Neural cell (in vitro differentiated cells): ENCODE measurements at regions not wholly inside any gene's neighbourhood (a gene's known extent, or its start where the extent isn't known, plus 50 kb on each side); places are given as distances from the start of the nearest gene placed in this dataset.

Experiments
- H2AFZ ChIP-seq: fragments of 200-600, 300-800 bp; sonication (generic), shearing (Covaris generic); 2 replicates; pipeline ENCODE4 v1.6.0; 2014; ENCODE audit warnings: low read depth, mild to moderate bottlenecking, antibody characterized with exemption, low read length, moderate library complexity
- H3F3A ChIP-seq: fragments of 200-600 bp; shearing (Covaris generic); 2 replicates; pipeline ENCODE4 v1.6.1; 2016; ENCODE audit warnings: mild to moderate bottlenecking, moderate library complexity, mixed read lengths, antibody characterized with exemption, low read length; ENCODE audit not compliant: insufficient read depth, poor library complexity, severe bottlenecking
- H3K27ac ChIP-seq: fragments of 200-600, 300-800 bp; sonication (generic), shearing (Covaris generic); 2 replicates; pipeline ENCODE4 v1.5.1; 2014; ENCODE audit warnings: mild to moderate bottlenecking, low read length, moderate library complexity
- H3K27me3 ChIP-seq: fragments of 300-800, 200-600 bp; sonication (generic), shearing (Covaris generic); 2 replicates; pipeline ENCODE4 v1.6.0; 2014; ENCODE audit warnings: mild to moderate bottlenecking, low read depth, low read length, moderate library complexity; ENCODE audit not compliant: insufficient read depth
- H3K36me3 ChIP-seq: fragments of 300-800, 200-600 bp; sonication (generic), shearing (Covaris generic); 2 replicates; pipeline ENCODE4 v1.5.1; 2014; ENCODE audit warnings: mild to moderate bottlenecking, antibody characterized with exemption, low read length, moderate library complexity; ENCODE audit not compliant: insufficient read depth
- H3K4me2 ChIP-seq: fragments of 300-800, 200-600 bp; sonication (generic), shearing (Covaris generic); 2 replicates; pipeline ENCODE4 v1.6.0; 2014; ENCODE audit warnings: mild to moderate bottlenecking, low read length
- H3K4me3 ChIP-seq: fragments of 300-800, 200-600 bp; sonication (generic), shearing (Covaris generic); 2 replicates; pipeline ENCODE4 v1.5.1; 2014; ENCODE audit warnings: mild to moderate bottlenecking, low read length, moderate library complexity
- H3K79me2 ChIP-seq: fragments of 200-600 bp; shearing (Covaris generic); replicated peaks from 2 replicates; pipeline ENCODE4 v1.6.0; 2014; ENCODE audit warnings: mild to moderate bottlenecking, low read length, moderate library complexity; ENCODE audit not compliant: insufficient read depth
- H3K9ac ChIP-seq: fragments of 300-800, 200-600 bp; sonication (generic), shearing (Covaris generic); 2 replicates; pipeline ENCODE4 v1.6.1; 2016; ENCODE audit warnings: mild to moderate bottlenecking, low read length, mixed read lengths
- H3K9me2 ChIP-seq: fragments of 200-600 bp; shearing (Covaris generic); 2 replicates; pipeline ENCODE4 v1.6.1; 2016; ENCODE audit warnings: mild to moderate bottlenecking, low read length, mixed read lengths; ENCODE audit not compliant: insufficient read depth
- H3K9me3 ChIP-seq: fragments of 200-600, 300-800 bp; sonication (generic), shearing (Covaris generic); 2 replicates; pipeline ENCODE4 v1.6.1; 2016; ENCODE audit warnings: mild to moderate bottlenecking, mixed run types, low read length, moderate library complexity, mixed read lengths
- H4K20me1 ChIP-seq: fragments of 200-600 bp; shearing (Covaris generic); 2 replicates; pipeline ENCODE4 v1.6.1; 2016; ENCODE audit warnings: mild to moderate bottlenecking, mixed run types; ENCODE audit not compliant: insufficient read depth
- CTCF ChIP-seq: fragments of 450-650 bp; IDR thresholded peaks from 2 replicates; pipeline ENCODE4 v1.5.1; 2014; ENCODE audit warnings: antibody characterized with exemption, mild to moderate bottlenecking, moderate library complexity; ENCODE audit not compliant: poor library complexity, severe bottlenecking
- EP300 ChIP-seq: fragments of 450-650 bp; conservative IDR thresholded peaks from 2 replicates; pipeline ENCODE4 v1.6.1; 2014; ENCODE audit warnings: antibody characterized with exemption, mild to moderate bottlenecking, moderate library complexity; ENCODE audit not compliant: poor library complexity, severe bottlenecking
- EZH2 ChIP-seq: fragments of 200-600, 300-800 bp; shearing (Covaris generic), sonication (generic); IDR thresholded peaks from 2 replicates; pipeline ENCODE4 v1.6.1; 2014; ENCODE audit warnings: antibody characterized with exemption, low read length, borderline replicate concordance, mild to moderate bottlenecking; ENCODE audit not compliant: insufficient read depth, poor library complexity, severe bottlenecking
- MXI1 ChIP-seq: fragments of 450-650 bp; conservative IDR thresholded peaks from 2 replicates; pipeline ENCODE4 v1.6.1; 2014; ENCODE audit warnings: antibody characterized with exemption, mild to moderate bottlenecking; ENCODE audit not compliant: poor library complexity, severe bottlenecking
- POLR2AphosphoS5 ChIP-seq: IDR thresholded peaks from 2 replicates; pipeline ENCODE4 v1.6.1; 2012
- RAD21 ChIP-seq: fragments of 450-650 bp; conservative IDR thresholded peaks from 2 replicates; pipeline ENCODE4 v1.6.1; 2014; ENCODE audit warnings: antibody characterized with exemption, mild to moderate bottlenecking, moderate library complexity
- SMC3 ChIP-seq: fragments of 450-650 bp; conservative IDR thresholded peaks from 2 replicates; pipeline ENCODE4 v1.6.1; 2014; ENCODE audit warnings: antibody characterized with exemption, mild to moderate bottlenecking, moderate library complexity; ENCODE audit not compliant: poor library complexity
- TAF1 ChIP-seq: IDR thresholded peaks from 2 replicates; pipeline ENCODE4 v1.6.1; 2012; ENCODE audit warnings: low read depth
- TF ChIP-seq, protein P1 (sequence below): IDR thresholded peaks from 2 replicates; pipeline ENCODE4 v1.6.1; 2012; ENCODE audit warnings: borderline replicate concordance

- TF ChIP-seq EP300 (no peak), TAF1 (no peak), CTCF (no peak), RAD21 (no peak), EZH2 (no peak), SMC3 (no peak), POLR2AphosphoS5 (no peak)
- TF ChIP-seq, protein P1, sequence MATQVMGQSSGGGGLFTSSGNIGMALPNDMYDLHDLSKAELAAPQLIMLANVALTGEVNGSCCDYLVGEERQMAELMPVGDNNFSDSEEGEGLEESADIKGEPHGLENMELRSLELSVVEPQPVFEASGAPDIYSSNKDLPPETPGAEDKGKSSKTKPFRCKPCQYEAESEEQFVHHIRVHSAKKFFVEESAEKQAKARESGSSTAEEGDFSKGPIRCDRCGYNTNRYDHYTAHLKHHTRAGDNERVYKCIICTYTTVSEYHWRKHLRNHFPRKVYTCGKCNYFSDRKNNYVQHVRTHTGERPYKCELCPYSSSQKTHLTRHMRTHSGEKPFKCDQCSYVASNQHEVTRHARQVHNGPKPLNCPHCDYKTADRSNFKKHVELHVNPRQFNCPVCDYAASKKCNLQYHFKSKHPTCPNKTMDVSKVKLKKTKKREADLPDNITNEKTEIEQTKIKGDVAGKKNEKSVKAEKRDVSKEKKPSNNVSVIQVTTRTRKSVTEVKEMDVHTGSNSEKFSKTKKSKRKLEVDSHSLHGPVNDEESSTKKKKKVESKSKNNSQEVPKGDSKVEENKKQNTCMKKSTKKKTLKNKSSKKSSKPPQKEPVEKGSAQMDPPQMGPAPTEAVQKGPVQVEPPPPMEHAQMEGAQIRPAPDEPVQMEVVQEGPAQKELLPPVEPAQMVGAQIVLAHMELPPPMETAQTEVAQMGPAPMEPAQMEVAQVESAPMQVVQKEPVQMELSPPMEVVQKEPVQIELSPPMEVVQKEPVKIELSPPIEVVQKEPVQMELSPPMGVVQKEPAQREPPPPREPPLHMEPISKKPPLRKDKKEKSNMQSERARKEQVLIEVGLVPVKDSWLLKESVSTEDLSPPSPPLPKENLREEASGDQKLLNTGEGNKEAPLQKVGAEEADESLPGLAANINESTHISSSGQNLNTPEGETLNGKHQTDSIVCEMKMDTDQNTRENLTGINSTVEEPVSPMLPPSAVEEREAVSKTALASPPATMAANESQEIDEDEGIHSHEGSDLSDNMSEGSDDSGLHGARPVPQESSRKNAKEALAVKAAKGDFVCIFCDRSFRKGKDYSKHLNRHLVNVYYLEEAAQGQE, result no peak
- no peaks in the 10 kb centered on the region for H3K36me3 ChIP-seq
- H3K9me2 ChIP-seq, result no peaks in the 10 kb centered on the region
- no peaks in the 10 kb centered on the region for H3K9me3 ChIP-seq
- H3K9ac ChIP-seq, result no peak overlapping the region
- H3F3A ChIP-seq, result no peaks in the 10 kb centered on the region
- no peaks in the 10 kb centered on the region for H3K27me3 ChIP-seq
- H2AFZ ChIP-seq, result no peak overlapping the region
- no peak overlapping the region for H3K4me2 ChIP-seq
- no peaks in the 10 kb centered on the region for H3K79me2 ChIP-seq
- no peak overlapping the region for H3K27ac ChIP-seq
- H4K20me1 ChIP-seq, result no peaks in the 10 kb centered on the region
- H3K4me3 ChIP-seq, result no peak overlapping the region
Observed at GRCh38 chr13:79678100-79678499, 197.1 kb downstream of the NDFIP2 start.

- Histone ChIP-seq H3K27ac (no peak overlapping the region), H3K27me3 (no peaks in the 10 kb centered on the region), H3K36me3 (no peaks in the 10 kb centered on the region), H4K20me1 (no peaks in the 10 kb centered on the region), H3K79me2 (no peaks in the 10 kb centered on the region), H3K9me2 (no peaks in the 10 kb centered on the region), H2AFZ (no peak overlapping the region), H3K4me2 (no peak overlapping the region), H3K9ac (no peak overlapping the region), H3K4me3 (no peak overlapping the region), H3K9me3 (no peaks in the 10 kb centered on the region), H3F3A (no peaks in the 10 kb centered on the region)
- no peak for TF ChIP-seq CTCF
- no peak for TF ChIP-seq MXI1
- no peak for TF ChIP-seq RAD21
- TF ChIP-seq, protein P1, result no peak
- TF ChIP-seq POLR2AphosphoS5, result no peak
- no peak for TF ChIP-seq EP300
- TF ChIP-seq EZH2, result no peak
- TF ChIP-seq TAF1, result no peak
- no peak for TF ChIP-seq SMC3
Observed at GRCh38 chr13:79675931-79676660, 195.1 kb downstream of the NDFIP2 start.
